GM12864 (cell line): ENCODE measurements at regions not wholly inside any gene's neighbourhood (a gene's known extent, or its start where the extent isn't known, plus 50 kb on each side); places are given as distances from the start of the nearest gene placed in this dataset.

Experiments used
- DNase-seq: peaks from one replicate; pipeline ENCODE4 v3.0.0-alpha.2; 2011; ENCODE audit warnings: low read depth
- H3K4me3 ChIP-seq: 2 replicates; pipeline ENCODE4 v1.5.1; 2011; ENCODE audit warnings: mild to moderate bottlenecking, low read depth, low read length, control low read depth
- TF ChIP-seq, protein P1 (sequence below): IDR thresholded peaks from 2 replicates; pipeline ENCODE4 v1.5.1; 2011; ENCODE audit warnings: low read depth, mild to moderate bottlenecking, moderate library complexity, low read length, control low read depth, inconsistent platforms; ENCODE audit errors: missing control alignments

DNA sequence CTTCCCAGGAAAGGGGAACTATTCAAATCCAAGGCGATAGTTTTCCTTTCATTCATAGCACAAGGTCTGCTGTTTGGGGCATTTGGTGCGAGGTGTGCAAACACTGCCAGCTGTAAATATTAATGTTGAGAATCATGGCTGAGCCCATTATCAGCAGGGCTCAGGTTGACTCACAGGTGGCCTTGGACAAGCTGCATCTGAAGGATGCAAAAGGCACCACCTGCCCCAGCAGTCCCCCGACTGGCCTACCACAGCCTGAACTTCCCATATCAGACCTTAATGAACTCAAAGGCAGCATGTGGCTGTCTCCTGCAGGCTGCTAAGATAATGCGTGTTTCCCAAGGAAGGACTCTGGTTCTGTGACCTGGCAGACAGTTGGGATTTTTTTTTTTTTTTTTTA is 93.3 kb upstream of the MAP1LC3B2 start:
- TF ChIP-seq, protein P1, sequence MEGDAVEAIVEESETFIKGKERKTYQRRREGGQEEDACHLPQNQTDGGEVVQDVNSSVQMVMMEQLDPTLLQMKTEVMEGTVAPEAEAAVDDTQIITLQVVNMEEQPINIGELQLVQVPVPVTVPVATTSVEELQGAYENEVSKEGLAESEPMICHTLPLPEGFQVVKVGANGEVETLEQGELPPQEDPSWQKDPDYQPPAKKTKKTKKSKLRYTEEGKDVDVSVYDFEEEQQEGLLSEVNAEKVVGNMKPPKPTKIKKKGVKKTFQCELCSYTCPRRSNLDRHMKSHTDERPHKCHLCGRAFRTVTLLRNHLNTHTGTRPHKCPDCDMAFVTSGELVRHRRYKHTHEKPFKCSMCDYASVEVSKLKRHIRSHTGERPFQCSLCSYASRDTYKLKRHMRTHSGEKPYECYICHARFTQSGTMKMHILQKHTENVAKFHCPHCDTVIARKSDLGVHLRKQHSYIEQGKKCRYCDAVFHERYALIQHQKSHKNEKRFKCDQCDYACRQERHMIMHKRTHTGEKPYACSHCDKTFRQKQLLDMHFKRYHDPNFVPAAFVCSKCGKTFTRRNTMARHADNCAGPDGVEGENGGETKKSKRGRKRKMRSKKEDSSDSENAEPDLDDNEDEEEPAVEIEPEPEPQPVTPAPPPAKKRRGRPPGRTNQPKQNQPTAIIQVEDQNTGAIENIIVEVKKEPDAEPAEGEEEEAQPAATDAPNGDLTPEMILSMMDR, result no peak
- no peak for DNase-seq
- H3K4me3 ChIP-seq, result no peak overlapping the region

DNA sequence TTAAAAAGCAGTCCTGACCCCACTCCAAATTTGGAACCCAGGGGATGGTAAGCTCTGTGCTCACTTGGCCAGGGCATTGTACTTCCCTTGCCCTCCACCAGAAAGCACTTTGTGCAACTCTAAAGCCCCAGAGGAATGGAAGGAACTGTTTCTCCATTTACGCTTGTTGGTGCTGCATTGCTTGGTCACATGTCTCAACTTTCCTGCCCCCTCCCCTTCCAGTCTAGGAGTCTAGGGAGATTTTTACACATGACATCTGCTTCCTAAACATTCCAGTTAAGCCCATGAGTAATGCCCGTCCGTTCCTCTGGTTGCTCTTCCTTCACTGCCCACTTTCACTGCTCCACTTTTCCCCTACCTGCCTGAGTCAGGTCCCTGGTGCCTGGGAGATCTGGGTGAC is 92.6 kb upstream of the MAP1LC3B2 start:
- TF ChIP-seq, protein P1, result no peak
- no peak overlapping the region for H3K4me3 ChIP-seq
- no peak for DNase-seq

DNA sequence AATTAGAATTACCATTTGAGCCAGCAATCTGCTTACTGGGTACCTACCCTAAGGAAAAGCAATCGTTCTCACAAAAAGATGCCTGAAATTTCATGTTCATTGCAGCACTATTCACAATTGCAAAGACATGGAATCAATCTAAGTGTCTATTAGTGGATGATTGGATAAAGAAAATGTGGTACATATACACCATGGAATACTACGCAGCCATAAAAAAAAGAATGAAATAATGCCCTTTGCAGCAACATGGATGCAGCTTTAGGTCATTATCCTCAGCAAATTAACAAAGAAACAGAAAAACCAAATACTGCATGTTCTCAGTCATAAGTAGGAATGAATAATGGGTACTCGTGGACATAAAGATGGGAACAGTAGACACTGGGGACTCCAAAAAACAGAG is 89.8 kb upstream of the MAP1LC3B2 start:
- no peak for DNase-seq
- TF ChIP-seq, protein P1, result no peak
- H3K4me3 ChIP-seq, result no peak overlapping the region

DNA sequence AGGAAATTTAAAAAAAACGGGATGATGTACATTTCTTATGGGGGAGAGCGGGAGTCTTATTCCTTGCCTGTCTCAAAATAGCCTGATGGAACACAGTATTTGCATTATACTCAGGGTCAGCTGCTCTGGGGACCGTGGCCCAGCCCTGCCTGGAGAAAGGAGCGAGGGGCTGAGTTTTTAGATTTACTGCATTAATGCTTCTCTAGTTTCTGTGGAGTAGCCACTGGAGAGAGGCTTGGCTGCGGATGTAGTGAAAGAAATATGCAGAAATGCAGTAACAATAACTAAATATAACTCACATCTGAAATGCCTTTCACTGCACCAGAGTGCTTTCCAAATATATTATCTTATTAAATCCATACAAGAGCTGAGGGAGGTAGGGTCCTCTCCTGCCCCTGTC is 87.6 kb upstream of the MAP1LC3B2 start:
- no peak overlapping the region for H3K4me3 ChIP-seq
- no peak for DNase-seq
- TF ChIP-seq, protein P1, result no peak

DNA sequence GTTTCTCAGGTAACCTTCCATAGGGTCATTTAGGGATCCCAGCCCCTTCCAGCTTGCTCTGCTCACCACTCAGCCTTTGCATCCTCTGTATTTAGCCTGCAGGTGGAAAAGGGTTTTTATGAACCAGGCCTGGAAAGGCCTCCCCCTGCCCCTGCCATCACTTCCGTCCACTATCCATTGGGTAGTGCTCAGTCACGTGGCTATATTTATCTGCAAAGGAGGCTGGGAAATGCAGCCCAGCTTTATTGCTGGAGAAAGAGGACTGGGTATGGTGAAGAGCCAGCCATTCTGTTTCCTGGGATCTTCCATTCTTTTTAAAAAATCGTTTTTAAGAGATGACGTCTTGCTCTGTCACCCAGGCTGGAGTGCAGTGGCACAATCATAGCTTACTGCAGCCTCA is 87.0 kb upstream of the MAP1LC3B2 start:
- H3K4me3 ChIP-seq, result no peak overlapping the region
- TF ChIP-seq, protein P1, result no peak
- DNase-seq, result no peak

DNA sequence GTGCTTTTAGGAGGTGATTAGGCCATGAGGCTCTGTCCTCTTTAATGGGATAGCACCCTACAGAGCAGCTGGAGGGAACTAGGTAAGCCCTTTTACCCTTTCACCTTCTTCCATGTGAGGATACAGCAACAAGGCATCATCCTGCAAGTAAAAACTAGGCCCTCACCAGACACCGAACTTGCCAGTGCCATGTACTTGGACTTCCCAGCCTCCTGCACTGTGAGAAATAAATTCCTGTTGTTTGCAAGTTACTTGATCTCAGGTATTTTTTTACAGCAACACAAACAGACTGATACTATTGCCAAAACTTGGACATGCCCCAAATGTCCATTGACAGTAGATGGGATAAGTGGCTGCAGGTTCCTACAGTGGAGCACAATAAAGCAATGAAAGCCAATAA is 85.8 kb upstream of the MAP1LC3B2 start:
- H3K4me3 ChIP-seq, result no peak overlapping the region
- no peak for DNase-seq
- TF ChIP-seq, protein P1, result no peak

DNA sequence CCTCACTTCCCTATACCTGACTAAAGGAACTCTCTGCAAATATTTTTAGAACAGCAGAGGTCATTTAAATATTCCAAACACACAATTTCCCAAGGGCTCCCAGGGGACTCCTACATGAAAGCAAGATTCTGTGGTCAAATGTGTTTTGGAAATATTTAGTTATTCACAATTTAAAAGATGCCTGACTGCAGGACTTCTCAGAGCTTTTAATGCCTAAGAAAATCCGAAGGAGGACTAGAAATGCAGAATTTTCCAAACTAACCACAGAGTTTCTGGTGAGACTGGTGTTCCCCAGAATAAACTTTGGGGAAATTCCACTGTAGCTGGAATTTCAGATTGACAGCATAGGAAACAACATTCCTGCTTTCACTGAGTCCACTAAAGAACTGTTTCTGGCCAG is 84.8 kb upstream of the MAP1LC3B2 start:
- H3K4me3 ChIP-seq, result no peak overlapping the region
- DNase-seq, result no peak
- TF ChIP-seq, protein P1, result no peak
